ENCODE measurements at regions not wholly inside any gene's neighbourhood (a gene's known extent, or its start where the extent isn't known, plus 50 kb on each side); places are given as distances from the start of the nearest gene placed in this dataset.

- TF ChIP-seq POLR2A (IDR thresholded peaks at IDR 0.05) (no peak), CTCF (IDR thresholded peaks at IDR 0.05) (no peak)
Observed at GRCh38 chr3:5458526-5458925, 271.0 kb downstream of the EDEM1 start.
